Thoracic aorta (tissue), 2 donors: ENCODE measurements at regions not wholly inside any gene's neighbourhood (a gene's known extent, or its start where the extent isn't known, plus 50 kb on each side); places are given as distances from the start of the nearest gene placed in this dataset.
A peak's percentile ranks its signal among the peaks of the same experiment; 100 is the strongest.
"Not testable (repeated sequence)": the region's sequence is repeated elsewhere in the genome, so short reads cannot be mapped to it uniquely, and the experiment has no call there.

Experiments
- ATAC-seq: fragments of 150-250 bp; one replicate; pipeline ENCODE4 v1.8.0; 2017; ENCODE audit warnings: low read depth; ENCODE audit not compliant: insufficient number of reproducible peaks, low FRiP score
- DNase-seq: peaks from one replicate; pipeline ENCODE4 v3.0.0-alpha.2; 2020; ENCODE audit warnings: low spot score
- H3K27ac ChIP-seq, 2 donors: fragments of 200-600 bp; sonication (generic); 1 replicate in 1 of 2; 2 replicates in 1 of 2; pipeline ENCODE4 v1.5.1; 2016; ENCODE audit warnings: mild to moderate bottlenecking in 2 of 2, moderate library complexity in 2 of 2
- H3K27me3 ChIP-seq: fragments of 200-600 bp; sonication (generic); replicated peaks from 2 replicates; pipeline ENCODE4 v1.6.0; 2016; ENCODE audit warnings: mild to moderate bottlenecking; ENCODE audit not compliant: insufficient read depth
- H3K36me3 ChIP-seq: fragments of 200-600 bp; sonication (generic); one replicate; pipeline ENCODE4 v1.5.1; 2016
- H3K4me1 ChIP-seq, 2 donors: fragments of 200-600 bp; sonication (generic); 1 replicate in 1 of 2; 2 replicates in 1 of 2; pipeline versions ENCODE4 v1.5.1 to v1.6.0; 2016; ENCODE audit warnings: low read depth in 2 of 2, mild to moderate bottlenecking in 1 of 2; ENCODE audit not compliant: control insufficient read depth in 1 of 2
- H3K4me3 ChIP-seq: fragments of 200-600 bp; sonication (generic); 2 replicates; pipeline ENCODE4 v1.5.1; 2016; ENCODE audit warnings: mild to moderate bottlenecking
- H3K9me3 ChIP-seq: fragments of 200-600 bp; sonication (generic); 2 replicates; pipeline ENCODE4 v1.5.1; 2016
- TF ChIP-seq, protein P1 (sequence below): fragments of 200-600 bp; sonication (generic); IDR thresholded peaks from one replicate; pipeline ENCODE4 v1.5.1; 2019; ENCODE audit warnings: antibody characterized with exemption

DNA sequence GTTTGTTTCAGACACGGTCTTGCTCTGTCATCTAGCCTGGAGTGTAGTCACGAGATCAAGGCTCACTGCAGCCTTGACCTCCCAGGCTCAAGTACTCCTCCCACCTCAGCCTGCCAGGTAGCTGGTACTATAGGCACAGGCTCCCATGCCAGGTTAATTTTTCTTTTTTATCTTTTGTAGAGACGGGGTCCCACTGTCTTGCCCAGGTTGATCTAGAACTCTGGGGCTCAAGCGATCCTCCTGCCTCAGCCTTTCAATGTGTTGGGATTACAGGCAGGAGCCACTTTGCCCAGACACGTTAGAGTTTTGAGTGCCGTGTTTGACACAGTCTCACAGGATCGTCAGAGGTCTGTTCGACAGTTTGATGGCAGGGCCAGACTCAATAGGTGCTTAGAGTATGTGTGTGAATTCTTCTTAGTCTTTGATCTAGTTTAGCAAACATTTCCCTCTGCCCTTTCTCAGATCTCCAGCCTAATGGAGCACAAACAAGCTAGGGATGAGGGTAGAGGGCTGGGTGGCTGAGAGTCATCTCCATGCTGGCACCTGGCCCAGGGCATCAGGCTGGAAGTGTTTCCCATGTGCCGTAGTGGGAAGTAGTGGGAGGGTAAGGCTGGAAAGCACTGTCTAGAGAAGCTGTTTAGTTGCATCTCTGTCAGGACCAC, 66.1 kb upstream of the DLG1 start:
- H3K27me3 ChIP-seq: no peaks in the 10 kb centered on the region
- TF ChIP-seq, protein P1, sequence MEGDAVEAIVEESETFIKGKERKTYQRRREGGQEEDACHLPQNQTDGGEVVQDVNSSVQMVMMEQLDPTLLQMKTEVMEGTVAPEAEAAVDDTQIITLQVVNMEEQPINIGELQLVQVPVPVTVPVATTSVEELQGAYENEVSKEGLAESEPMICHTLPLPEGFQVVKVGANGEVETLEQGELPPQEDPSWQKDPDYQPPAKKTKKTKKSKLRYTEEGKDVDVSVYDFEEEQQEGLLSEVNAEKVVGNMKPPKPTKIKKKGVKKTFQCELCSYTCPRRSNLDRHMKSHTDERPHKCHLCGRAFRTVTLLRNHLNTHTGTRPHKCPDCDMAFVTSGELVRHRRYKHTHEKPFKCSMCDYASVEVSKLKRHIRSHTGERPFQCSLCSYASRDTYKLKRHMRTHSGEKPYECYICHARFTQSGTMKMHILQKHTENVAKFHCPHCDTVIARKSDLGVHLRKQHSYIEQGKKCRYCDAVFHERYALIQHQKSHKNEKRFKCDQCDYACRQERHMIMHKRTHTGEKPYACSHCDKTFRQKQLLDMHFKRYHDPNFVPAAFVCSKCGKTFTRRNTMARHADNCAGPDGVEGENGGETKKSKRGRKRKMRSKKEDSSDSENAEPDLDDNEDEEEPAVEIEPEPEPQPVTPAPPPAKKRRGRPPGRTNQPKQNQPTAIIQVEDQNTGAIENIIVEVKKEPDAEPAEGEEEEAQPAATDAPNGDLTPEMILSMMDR: no peak
- no peaks in the 10 kb centered on the region for H3K9me3 ChIP-seq
- no peak overlapping the region for H3K27ac ChIP-seq
- H3K4me1 ChIP-seq: peaks cover 8 to 23% of the 10 kb centered on the region in 2 donors
- no peak overlapping the region for H3K4me3 ChIP-seq
- no peak for DNase-seq
- H3K36me3 ChIP-seq: no peaks in the 10 kb centered on the region
- ATAC-seq: no peak

DNA sequence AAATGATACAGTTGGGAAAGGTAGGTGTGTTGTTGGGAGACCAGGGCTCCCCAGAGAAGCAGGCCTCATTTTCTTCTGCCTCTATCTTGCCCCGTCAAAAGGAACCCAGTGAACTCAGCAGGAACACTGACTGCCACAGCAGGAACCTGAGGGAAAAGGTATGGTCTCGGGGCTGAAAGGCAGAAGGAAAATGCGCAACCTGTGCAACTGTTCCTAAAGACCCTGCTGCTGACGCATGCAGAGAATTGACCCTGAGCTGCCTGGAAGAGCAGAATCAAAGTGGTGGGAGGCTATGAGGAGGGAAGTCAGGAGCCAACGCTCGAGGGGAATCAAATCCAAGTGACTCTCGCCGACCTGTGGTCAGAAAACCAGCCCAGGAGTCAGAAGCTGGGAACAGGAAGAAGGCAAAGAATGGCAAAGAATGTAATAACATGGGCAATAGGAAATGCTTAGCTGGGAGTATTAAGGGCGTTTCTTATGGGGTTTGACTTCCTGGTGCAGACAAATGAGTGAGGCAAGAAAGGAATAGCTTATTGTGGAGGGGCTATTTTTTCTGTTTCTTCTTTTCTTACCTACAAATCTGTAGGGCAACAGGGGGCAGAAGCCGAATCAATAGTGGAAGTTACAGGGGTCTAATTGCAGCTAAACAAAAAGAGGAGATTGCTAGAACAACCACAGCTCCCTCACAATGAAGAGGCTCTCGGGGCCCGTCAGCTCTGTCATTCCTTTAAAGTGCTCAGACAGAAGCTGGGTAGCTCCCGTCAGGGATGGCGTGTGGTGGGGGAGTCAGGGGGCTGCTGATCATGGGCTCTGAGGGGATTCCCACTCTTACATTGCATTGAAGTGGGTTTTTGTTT, 65.4 kb upstream of the DLG1 start:
- Histone ChIP-seq H3K4me1 (peaks cover 8 to 23% of the 10 kb centered on the region in 2 donors), H3K36me3 (no peaks in the 10 kb centered on the region), H3K27ac (no peak overlapping the region), H3K27me3 (no peaks in the 10 kb centered on the region), H3K4me3 (no peak overlapping the region), H3K9me3 (no peaks in the 10 kb centered on the region)
- TF ChIP-seq, protein P1: no peak
- DNase-seq (no peak), ATAC-seq (no peak)

DNA sequence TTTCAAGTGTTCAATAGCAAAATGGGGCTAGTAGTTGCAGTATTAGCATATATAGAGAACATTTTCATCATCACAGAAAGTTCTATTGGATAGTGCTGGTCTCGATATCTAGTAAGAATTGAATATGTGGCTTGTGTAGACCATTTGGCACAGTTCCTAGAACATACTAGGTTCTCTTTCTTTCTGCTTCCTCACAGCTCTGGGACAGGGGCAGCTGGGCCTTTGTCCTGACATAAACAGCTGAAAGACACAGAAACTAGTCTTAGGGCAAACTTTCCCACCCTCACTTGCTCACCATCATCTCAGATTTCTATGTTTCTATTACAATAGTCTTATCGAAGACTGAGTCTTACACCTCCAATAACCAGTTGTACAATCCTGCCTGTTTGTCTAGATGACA, 63.7 kb upstream of the DLG1 start:
- no peak overlapping the region for H3K27ac ChIP-seq
- ATAC-seq (no peak), DNase-seq (no peak)
- TF ChIP-seq, protein P1: no peak
- no peaks in the 10 kb centered on the region for H3K9me3 ChIP-seq
- H3K36me3 ChIP-seq: no peaks in the 10 kb centered on the region
- no peaks in the 10 kb centered on the region for H3K27me3 ChIP-seq
- H3K4me3 ChIP-seq: no peak overlapping the region
- peaks cover 4 to 19% of the 10 kb centered on the region in 2 donors for H3K4me1 ChIP-seq

DNA sequence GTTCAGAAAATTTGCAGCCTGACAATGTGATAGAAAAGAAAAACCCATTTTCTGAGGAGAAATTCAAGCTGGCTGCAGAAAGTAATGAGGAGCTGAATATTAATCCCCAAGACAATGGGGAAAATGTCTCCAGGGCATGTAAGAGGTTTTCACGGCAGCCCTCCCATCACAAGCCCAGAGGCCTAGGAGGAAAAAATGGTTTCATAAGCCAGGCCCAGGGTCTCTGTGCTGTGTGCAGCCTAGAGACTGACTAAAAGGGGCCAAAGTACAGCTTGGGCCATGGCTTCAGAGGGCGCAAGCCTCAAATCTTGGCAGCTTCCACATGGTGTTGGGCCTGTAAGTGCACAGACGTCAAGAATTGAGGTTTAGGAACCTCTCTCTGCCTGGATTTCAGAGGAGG, 61.7 kb upstream of the DLG1 start:
- H3K27ac ChIP-seq, H3K9me3 ChIP-seq, H3K4me3 ChIP-seq, DNase-seq, H3K36me3 ChIP-seq, H3K27me3 ChIP-seq, ATAC-seq: not testable (repeated sequence)
- peaks cover 3 to 12% of the 10 kb centered on the region in 2 donors for H3K4me1 ChIP-seq

DNA sequence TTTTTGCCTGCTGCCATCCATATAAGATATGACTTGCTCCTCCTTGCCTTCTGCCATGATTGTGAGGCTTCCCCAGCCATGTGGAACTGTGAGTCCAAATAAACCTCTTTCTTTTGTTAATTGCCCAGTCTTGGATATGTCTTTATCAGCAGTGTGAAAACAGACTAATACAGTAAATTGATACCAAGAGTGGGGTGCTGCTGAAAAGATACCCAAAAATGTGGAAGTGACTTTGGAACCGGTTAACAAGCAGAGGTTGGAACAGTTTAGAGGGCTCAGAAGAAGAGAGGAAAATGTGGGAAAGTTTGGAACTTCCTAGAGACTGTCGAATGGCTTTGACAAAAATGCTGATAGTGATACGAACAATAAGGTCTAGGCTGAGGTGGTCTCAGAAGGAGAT, 61.1 kb upstream of the DLG1 start:
- peaks cover 3 to 16% of the 10 kb centered on the region in 2 donors for H3K4me1 ChIP-seq
- ATAC-seq, DNase-seq, H3K9me3 ChIP-seq, H3K27ac ChIP-seq, H3K4me3 ChIP-seq, H3K36me3 ChIP-seq, H3K27me3 ChIP-seq: not testable (repeated sequence)

DNA sequence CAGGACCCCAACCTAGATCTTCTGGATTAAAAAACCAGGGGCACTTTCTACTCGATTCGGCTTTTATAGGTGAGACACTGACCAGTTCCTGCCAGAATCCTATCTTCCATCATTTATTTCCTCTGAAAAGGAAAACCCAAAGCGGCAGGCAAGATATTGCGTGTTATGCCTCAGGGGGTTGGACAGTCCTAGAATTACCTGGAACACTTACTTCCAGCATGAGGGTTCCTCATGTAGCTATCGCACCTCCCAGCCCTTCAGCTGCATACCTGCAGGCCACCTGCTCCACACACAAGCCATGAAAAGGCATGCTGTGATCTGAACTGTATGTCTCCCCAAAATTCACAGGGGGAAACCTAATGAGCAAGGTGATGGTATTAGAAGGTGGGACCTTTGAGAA, 58.3 kb upstream of the DLG1 start:
- ATAC-seq (no peak), DNase-seq (no peak)
- Histone ChIP-seq H3K4me3 (peak overlapping the region; percentile 68), H3K27ac (no peak overlapping the region), H3K36me3 (no peaks in the 10 kb centered on the region), H3K27me3 (no peaks in the 10 kb centered on the region), H3K9me3 (no peaks in the 10 kb centered on the region), H3K4me1 (peaks cover 7 to 44% of the 10 kb centered on the region in 2 donors)
- TF ChIP-seq, protein P1: no peak
